B cell (primary cell): ENCODE measurements at regions not wholly inside any gene's neighbourhood (a gene's known extent, or its start where the extent isn't known, plus 50 kb on each side); places are given as distances from the start of the nearest gene placed in this dataset.

Experiments
- ATAC-seq: fragments of 200-7000 bp; cut with Tn5 transposase; one replicate; pipeline ENCODE4 v1.10.0; 2021; ENCODE audit warnings: low read depth, mild to moderate bottlenecking, moderate number of reproducible peaks, moderate library complexity
- CTCF ChIA-PET: fragments of 350-600 bp; sonication (Branson Sonifier 250); formaldehyde crosslinking; loops from one replicate; lab custom pipeline; 2021; ENCODE audit warnings: antibody characterized with exemption, inconsistent platforms; lab: Charles Lee
- POLR2A ChIA-PET: fragments of 350-600 bp; sonication (Branson Sonifier 250); formaldehyde crosslinking; loops from one replicate; lab custom pipeline; 2021; ENCODE audit warnings: antibody characterized with exemption; lab: Charles Lee
- DNase-seq: peaks from one replicate; pipeline ENCODE4 v3.0.0; 2013
- H2AFZ ChIP-seq: 2 replicates; pipeline ENCODE4 v1.6.1; 2012; ENCODE audit warnings: mild to moderate bottlenecking, low read depth, low read length; ENCODE audit not compliant: insufficient read depth, poor library complexity, severe bottlenecking
- H3K27ac ChIP-seq, 2 donors: 1 replicate in 1 of 2; 2 replicates in 1 of 2; pipeline ENCODE4 v1.5.1; 2012 to 2013; ENCODE audit warnings: low read length in 2 of 2, mild to moderate bottlenecking in 2 of 2, moderate library complexity in 1 of 2
- H3K27me3 ChIP-seq, 4 experiments: fragments of 200-600 bp in 1 of 4; sonication (generic) in 1 of 4; replicated peaks in 1 of 4; 1 replicate in 2 of 4; 2 replicates in 2 of 4; pipeline versions ENCODE4 v1.6.1 to v1.7.0; 2013 to 2016; ENCODE audit warnings: low read length in 3 of 4, mild to moderate bottlenecking in 2 of 4, mixed read lengths in 1 of 4, moderate library complexity in 1 of 4; ENCODE audit not compliant: insufficient read depth in 4 of 4, control insufficient read depth in 3 of 4; ENCODE audit errors: control extremely low read depth in 1 of 4
- H3K36me3 ChIP-seq, 2 experiments: replicated peaks in 1 of 2; 1 replicate in 1 of 2; 2 replicates in 1 of 2; pipeline versions ENCODE4 v1.6.1 to v1.7.1; 2013; ENCODE audit warnings: low read length in 1 of 2; ENCODE audit not compliant: insufficient read depth in 2 of 2, control insufficient read depth in 1 of 2; ENCODE audit errors: control extremely low read depth in 1 of 2, extremely low read depth in 1 of 2
- H3K4me1 ChIP-seq, 2 donors: fragments of 200-600 bp in 1 of 2; sonication (generic) in 1 of 2; 1 replicate in 1 of 2; 2 replicates in 1 of 2; pipeline versions ENCODE4 v1.5.1 to v1.6.1; 2013 to 2017; ENCODE audit warnings: low read length in 2 of 2; ENCODE audit not compliant: control insufficient read depth in 2 of 2, insufficient read depth in 2 of 2
- H3K4me2 ChIP-seq: replicated peaks from 2 replicates; pipeline ENCODE3; 2012; ENCODE audit warnings: mild to moderate bottlenecking, low read depth, low read length; ENCODE audit not compliant: poor library complexity, severe bottlenecking
- H3K4me3 ChIP-seq, 5 experiments: fragments of 200-600 bp in 1 of 5; sonication (generic) in 1 of 5; 1 replicate in 3 of 5; 2 replicates in 2 of 5; pipeline versions ENCODE4 v1.5.1 to v1.7.0; 2011 to 2016; ENCODE audit warnings: low read length in 4 of 5, mild to moderate bottlenecking in 4 of 5, low read depth in 2 of 5, control low read depth in 1 of 5, moderate library complexity in 1 of 5; ENCODE audit not compliant: insufficient read depth in 1 of 5; ENCODE audit errors: control extremely low read depth in 1 of 5, extremely low read depth in 1 of 5
- H3K79me2 ChIP-seq: fragments of 200-600 bp; sonication (generic); one replicate; pipeline ENCODE4 v1.6.0; 2016; ENCODE audit warnings: low read length; ENCODE audit not compliant: control insufficient read depth, insufficient read depth
- H3K9ac ChIP-seq: fragments of 200-600 bp; sonication (generic); 2 replicates; pipeline ENCODE4 v1.6.1; 2017; ENCODE audit warnings: mild to moderate bottlenecking, low read length, moderate library complexity
- H3K9me3 ChIP-seq, 3 donors: one replicate each; pipeline versions ENCODE4 v1.6.1 to v1.7.1; 2013; ENCODE audit warnings: low read length in 2 of 3; ENCODE audit not compliant: control insufficient read depth in 2 of 3, insufficient read depth in 1 of 3; ENCODE audit errors: control extremely low read depth in 1 of 3
- H4K20me1 ChIP-seq: 2 replicates; pipeline ENCODE4 v1.6.0; 2012; ENCODE audit warnings: mild to moderate bottlenecking, low read length; ENCODE audit not compliant: insufficient read depth, control insufficient read depth, poor library complexity, severe bottlenecking
- H3K27ac Mint-ChIP-seq: one replicate; pipeline ENCODE4 v1.8.0; 2021; ENCODE audit warnings: mixed read lengths
- H3K27me3 Mint-ChIP-seq: one replicate; pipeline ENCODE4 v1.8.0; 2021; ENCODE audit warnings: mixed read lengths
- H3K4me1 Mint-ChIP-seq: one replicate; pipeline ENCODE4 v1.8.0; 2021; ENCODE audit warnings: mixed read lengths
- H3K4me3 Mint-ChIP-seq: one replicate; pipeline ENCODE4 v1.8.0; 2021; ENCODE audit warnings: mixed read lengths
- H3K9me3 Mint-ChIP-seq: one replicate; pipeline ENCODE4 v1.8.0; 2022; ENCODE audit warnings: mixed read lengths; ENCODE audit not compliant: insufficient read depth
- CTCF ChIP-seq: fragments of 200-600 bp; IDR thresholded peaks from one replicate; pipeline ENCODE4 v1.8.0; 2022; ENCODE audit warnings: antibody characterized with exemption, mild to moderate bottlenecking
- EZH2 ChIP-seq: IDR thresholded peaks from 2 replicates; pipeline ENCODE4 v1.6.1; 2012; ENCODE audit warnings: borderline replicate concordance, low read depth, mild to moderate bottlenecking, moderate library complexity, low read length; ENCODE audit not compliant: insufficient read depth, poor library complexity, severe bottlenecking
- WGBS: methylation state at CpG from one replicate; pipeline ENCODE4 v1.1.5; 2013; ENCODE audit warnings: missing lambda C conversion rate; ENCODE audit not compliant: insufficient coverage; 5-methylcytosine and 5-hydroxymethylcytosine counted together
- intact Hi-C: fragments of 100-400 bp; cut with micrococcal nuclease; formaldehyde crosslinking; loops from one replicate; pipeline ENCODE4 v1.10.0; 2022

DNA sequence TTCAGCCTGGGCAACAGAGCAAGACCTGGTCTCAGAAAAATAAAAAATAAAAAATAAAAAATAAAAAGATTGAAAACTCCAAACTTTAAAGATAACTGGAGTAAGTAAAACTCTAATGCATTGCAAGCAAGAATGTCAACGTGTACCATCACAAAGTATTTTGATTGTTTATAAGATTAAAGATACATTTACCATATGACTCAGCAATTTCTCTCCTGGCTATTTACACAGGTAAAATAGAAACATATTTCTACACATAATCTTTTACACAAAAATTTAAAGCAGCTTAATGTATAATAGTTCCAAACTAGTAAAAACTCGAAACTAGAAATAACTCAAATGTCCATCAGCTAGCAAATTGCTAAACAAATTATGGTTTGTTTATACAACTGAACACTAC, 456.1 kb upstream of the RGS18 start:
- no peak overlapping the region for H3K4me2 ChIP-seq
- WGBS: no CpG with 5 or more reads among the region's 2 CpGs
- no peak overlapping the region for H3K27ac ChIP-seq
- ChIA-PET POLR2A (no interaction called here), CTCF (no interaction called here)
- no peak overlapping the region for H3K9ac ChIP-seq
- H3K36me3 ChIP-seq: no peaks in the 10 kb centered on the region
- TF ChIP-seq EZH2 (no peak), CTCF (no peak)
- intact Hi-C loops: no loop called here
- H4K20me1 ChIP-seq: no peaks in the 10 kb centered on the region
- Mint-ChIP-seq H3K9me3 (no peaks in the 10 kb centered on the region), H3K4me1 (no peaks in the 10 kb centered on the region), H3K4me3 (no peak overlapping the region), H3K27me3 (no peaks in the 10 kb centered on the region), H3K27ac (no peak overlapping the region)
- DNase-seq (no peak), ATAC-seq (no peak)
- H3K79me2 ChIP-seq: no peaks in the 10 kb centered on the region
- no peaks in the 10 kb centered on the region for H3K27me3 ChIP-seq
- no peaks in the 10 kb centered on the region for H3K4me1 ChIP-seq
- no peak overlapping the region for H2AFZ ChIP-seq
- no peak overlapping the region for H3K4me3 ChIP-seq
- no peaks in the 10 kb centered on the region for H3K9me3 ChIP-seq

DNA sequence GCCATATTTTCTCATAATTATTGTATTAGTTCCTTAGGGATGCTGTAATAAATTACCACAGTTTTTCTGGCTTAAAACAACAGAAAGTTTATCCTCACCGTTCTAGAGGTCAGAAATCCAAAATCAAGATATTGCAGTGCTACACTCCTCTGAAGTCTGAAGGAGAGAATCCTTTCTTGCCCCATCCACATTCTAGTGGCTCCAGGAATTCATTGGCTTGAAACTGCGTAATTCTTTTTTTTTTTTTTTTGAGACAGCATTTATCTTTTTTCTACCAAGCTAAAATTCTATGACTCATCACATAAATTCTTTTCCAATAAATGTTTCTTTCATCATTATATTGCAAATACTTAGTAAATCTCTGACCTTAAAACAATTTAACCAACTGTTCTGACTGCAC, 451.0 kb upstream of the RGS18 start:
- H3K9me3 ChIP-seq: peaks cover 0 to 1% (median 0%) of the 10 kb centered on the region in 3 donors
- Mint-ChIP-seq H3K27me3 (no peaks in the 10 kb centered on the region), H3K4me3 (no peak overlapping the region), H3K27ac (no peak overlapping the region), H3K4me1 (no peaks in the 10 kb centered on the region), H3K9me3 (no peaks in the 10 kb centered on the region)
- DNase-seq: no peak
- H3K4me2 ChIP-seq: no peak overlapping the region
- TF ChIP-seq CTCF (no peak), EZH2 (no peak)
- H3K79me2 ChIP-seq: no peaks in the 10 kb centered on the region
- no peak overlapping the region for H3K9ac ChIP-seq
- no peak overlapping the region for H3K27ac ChIP-seq
- no peak for ATAC-seq
- POLR2A ChIA-PET: no interaction called here
- intact Hi-C loops: no loop called here
- WGBS: 80% methylated on average over 1 of the region's 2 CpGs
- no peaks in the 10 kb centered on the region for H4K20me1 ChIP-seq
- no peaks in the 10 kb centered on the region for H3K27me3 ChIP-seq
- no peaks in the 10 kb centered on the region for H3K4me1 ChIP-seq
- no peak overlapping the region for H3K4me3 ChIP-seq
- no peak overlapping the region for H2AFZ ChIP-seq
- CTCF ChIA-PET: no interaction called here
- H3K36me3 ChIP-seq: no peaks in the 10 kb centered on the region
